HG03469 (cell line): ENCODE measurements at regions not wholly inside any gene's neighbourhood (a gene's known extent, or its start where the extent isn't known, plus 50 kb on each side); places are given as distances from the start of the nearest gene placed in this dataset.
A peak's percentile ranks its signal among the peaks of the same experiment; 100 is the strongest.
"Not testable (repeated sequence)": the region's sequence is repeated elsewhere in the genome, so short reads cannot be mapped to it uniquely, and the experiment has no call there.

Source experiments
- ATAC-seq: cut with Tn5 transposase; IDR thresholded peaks from one replicate; pipeline ENCODE4 v1.9.1; 2021; ENCODE audit warnings: mild to moderate bottlenecking, moderate library complexity, moderate number of reproducible peaks; ENCODE audit not compliant: unreplicated experiment

DNA sequence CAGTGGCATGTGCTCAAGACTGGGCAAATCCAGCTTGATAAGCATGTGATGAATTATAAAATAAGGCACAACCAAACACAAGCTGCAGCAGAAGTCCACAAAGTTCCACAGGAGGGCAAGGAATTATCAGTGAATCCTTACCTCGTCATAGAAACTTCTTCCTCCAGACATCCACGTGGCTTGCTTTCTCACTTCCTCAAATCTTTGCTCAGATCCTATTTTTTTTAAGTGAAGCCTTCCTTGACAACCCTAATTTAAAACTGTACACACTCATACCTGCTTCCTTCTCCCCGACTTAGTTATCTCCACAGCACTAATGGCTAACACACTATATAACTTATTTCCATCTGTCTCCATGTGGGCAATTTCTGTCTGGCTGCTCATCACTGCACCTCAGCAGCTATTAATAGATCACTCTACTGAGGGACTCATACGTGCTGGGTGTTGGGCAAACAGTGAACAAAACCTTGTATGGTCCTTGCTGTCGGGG is 320.7 kb downstream of the KLF13 start:
- not testable (repeated sequence) for ATAC-seq

DNA sequence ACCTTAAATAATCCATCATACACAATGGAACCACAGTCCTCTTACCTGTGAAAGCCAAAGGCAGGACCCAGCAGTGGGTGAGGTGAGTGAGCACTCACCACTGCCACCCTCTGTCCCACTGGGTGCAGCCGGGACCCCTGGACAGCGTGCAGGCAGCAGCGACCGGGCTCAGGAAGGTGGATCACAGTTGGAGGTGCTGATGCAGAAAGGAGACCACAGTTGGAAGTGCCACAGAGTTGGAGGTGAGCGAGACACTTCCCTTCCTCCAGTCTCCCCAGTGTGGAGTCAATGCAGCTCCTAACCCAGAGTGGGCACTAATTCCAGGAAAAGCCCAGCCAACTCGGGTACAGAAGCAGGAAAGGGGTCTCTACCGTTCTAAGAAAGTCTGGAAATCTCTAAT is 323.0 kb downstream of the KLF13 start:
- ATAC-seq: not testable (repeated sequence)

DNA sequence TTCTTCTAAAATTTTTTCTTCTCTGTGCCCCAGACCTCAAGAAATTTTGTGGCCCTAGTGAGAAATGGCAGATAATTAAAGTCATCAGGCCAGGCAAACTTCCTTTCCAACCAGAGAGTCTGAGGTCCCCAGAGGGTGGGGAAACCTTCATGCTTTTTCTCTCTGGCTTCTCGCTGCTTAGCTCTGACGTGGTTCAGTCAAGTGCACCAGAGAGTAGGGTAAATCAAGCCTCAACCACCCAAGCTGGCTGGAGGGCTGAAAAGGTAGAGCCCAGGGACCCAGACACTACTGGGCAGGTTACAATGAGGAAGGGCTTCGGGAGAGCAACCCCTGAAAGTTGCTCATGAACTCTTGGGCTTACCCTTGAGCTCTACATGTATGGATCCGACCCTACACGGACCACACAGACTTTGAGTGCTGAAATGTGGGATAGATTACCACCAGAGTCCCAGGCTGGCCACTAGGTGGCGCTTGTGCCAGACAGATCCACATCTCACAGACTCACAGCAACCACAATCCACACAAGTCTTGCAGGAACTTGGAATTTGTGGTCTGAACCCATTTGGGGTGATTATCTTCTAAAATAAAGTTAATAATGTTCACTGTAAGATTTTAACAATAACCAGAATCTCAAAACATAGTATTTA is 323.5 kb downstream of the KLF13 start:
- not testable (repeated sequence) for ATAC-seq

DNA sequence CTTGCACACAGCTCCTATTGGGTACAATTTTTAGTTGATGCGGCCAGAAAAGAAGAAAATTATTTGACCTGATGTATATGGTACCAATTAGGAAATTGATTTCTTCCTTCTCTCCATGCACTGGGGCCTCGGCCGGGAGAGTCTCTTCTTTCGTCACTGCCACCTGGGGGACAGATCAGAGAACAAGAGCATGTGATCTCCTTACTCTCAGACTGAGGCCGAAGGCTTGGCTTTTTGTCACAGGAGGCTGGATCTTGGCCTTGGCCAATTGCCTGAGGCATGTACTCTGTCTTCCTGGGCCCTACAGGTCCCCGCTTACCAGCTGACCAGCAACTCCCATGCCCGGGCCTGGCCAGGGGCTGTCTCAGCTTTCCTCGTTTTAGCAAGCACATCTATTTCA is 330.3 kb downstream of the KLF13 start:
- ATAC-seq: not testable (repeated sequence)

- no peak for ATAC-seq
Observed at GRCh38 chr15:31660816-31661215, 334.2 kb downstream of the KLF13 start.

- ATAC-seq: not testable (repeated sequence)
Observed at GRCh38 chr15:31665732-31666131, 339.1 kb downstream of the KLF13 start.

GRCh38 chr15:31669158-31669908 is 342.7 kb downstream of the KLF13 start:
- ATAC-seq: not testable (repeated sequence)

GRCh38 chr15:31673263-31673662 is 346.6 kb downstream of the KLF13 start:
- not testable (repeated sequence) for ATAC-seq

- not testable (repeated sequence) for ATAC-seq
Observed at GRCh38 chr15:31681529-31682259, 348.6 kb upstream of the CHRNA7 start.

- ATAC-seq: not testable (repeated sequence)
Observed at GRCh38 chr15:31687088-31687487, 343.2 kb upstream of the CHRNA7 start.

DNA sequence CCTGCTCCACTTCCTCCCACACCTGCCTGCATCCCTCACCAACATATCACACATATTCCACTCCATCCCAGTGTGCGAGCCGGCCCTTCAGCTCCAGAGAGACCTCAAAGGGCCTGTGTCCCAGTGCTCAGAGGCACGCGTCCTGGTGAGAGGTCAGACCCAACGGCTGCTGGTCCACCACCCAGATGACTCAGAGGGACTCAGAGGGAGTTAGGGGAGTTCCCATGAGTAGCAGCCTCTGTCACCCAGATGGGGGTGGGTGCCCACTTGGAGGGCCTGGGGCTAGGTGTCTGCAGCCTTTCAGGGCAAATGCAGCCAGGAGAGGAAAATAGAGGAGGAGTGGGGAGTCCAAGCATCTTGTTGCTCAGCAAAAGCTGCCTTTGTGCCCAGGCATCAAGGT is 333.8 kb upstream of the CHRNA7 start:
- ATAC-seq: not testable (repeated sequence)

- not testable (repeated sequence) for ATAC-seq
Observed at GRCh38 chr15:31705076-31705678, 325.1 kb upstream of the CHRNA7 start.

DNA sequence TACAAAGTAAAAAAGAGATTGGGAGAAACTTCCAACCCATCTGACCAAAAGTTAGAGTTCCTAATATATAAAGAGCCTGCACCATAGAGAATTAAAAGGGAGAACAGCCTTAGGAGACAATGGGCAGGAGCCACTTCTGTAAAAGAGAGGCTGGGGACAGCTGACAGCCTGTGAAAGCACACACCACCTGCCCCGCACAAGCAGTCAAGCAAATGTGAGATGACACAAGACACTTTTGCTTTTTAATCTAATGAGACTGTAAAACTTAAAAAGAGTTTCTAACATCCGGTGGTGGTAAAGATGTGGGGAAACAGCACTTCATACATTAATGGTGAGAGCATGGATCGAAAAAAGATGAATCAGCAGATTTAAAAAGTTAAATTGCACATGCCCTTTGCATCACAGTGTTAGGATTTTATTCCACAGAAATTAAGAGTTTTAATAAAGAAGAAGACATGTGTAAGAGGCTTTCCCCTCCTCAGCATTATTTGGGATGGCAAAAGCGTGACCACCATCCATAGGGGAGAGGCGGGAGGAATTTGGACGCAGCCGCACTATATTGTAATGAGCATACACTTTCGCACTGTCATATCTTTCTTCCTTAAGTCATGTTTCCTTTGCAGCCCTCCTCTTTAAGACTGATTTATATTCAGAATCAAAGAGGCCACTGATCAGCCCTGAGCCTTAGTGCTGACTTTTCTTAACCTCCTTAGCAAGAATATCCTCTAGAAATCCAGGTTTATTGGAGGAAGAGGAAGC is 322.2 kb upstream of the CHRNA7 start:
- peak; percentile 45 for ATAC-seq

DNA sequence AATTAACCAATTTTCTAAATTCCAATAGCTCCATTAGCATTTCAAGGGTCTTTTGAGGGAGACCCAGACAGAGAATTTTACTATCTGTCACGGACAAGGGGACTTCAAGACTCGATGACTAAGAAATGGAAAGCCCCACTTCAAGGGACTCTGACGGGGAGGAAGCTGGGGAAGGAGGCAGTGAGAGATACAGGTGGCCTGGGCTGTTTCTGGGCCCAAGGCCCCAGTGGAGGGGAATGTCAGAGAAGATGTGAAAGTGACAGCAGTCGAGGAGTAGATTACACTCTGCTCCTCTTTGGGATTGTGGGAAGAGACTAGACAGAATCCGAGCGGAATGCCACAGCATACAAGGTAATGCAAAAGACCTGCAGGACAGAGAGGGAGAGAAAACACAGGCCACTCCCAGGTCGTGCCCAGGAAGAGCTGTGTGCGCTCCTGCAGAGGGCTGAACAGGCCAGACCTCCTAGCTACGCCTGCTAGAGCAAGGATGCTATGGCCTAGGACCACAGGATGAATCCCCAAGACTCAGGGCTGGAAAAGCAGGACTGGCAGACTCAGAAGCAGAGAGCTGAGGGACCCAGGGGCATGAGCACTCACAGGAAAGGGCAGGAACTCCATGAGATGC is 321.5 kb upstream of the CHRNA7 start:
- ATAC-seq: peak; percentile 71

GRCh38 chr15:31709479-31709878 is 320.8 kb upstream of the CHRNA7 start:
- ATAC-seq: not testable (repeated sequence)

- not testable (repeated sequence) for ATAC-seq
Observed at GRCh38 chr15:31710806-31711205, 319.5 kb upstream of the CHRNA7 start.

- not testable (repeated sequence) for ATAC-seq
Observed at GRCh38 chr15:31715208-31715607, 315.1 kb upstream of the CHRNA7 start.

- ATAC-seq: not testable (repeated sequence)
Observed at GRCh38 chr15:31718625-31719024, 311.7 kb upstream of the CHRNA7 start.

DNA sequence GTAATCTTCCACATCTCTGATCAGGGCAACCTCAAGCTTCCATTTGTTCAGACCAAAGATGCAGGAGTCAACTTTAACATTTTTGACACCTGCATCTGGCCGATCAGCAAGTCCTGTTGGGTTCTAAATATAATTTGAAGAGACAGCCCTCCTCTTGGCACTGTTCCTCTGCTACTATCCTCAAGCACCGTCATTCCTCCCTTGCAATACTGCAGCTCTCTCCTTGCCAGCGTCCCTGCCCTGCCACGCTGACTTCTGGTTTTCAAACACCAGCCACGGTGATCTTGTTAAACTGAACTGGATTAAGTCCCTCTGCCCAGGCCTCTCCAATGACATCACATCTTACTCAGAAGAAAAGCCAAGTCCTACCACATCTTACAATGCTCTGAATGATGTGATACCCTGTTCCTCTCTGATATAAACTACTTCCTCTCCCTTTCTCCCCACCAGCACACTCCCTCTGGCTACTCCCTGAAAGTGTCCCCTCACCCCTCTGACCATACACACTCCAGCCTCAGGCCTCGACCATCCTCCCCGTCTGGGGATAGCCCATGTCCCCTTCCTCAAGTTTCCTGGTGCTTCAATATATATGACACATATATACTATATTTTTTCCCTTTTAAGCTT is 310.8 kb upstream of the CHRNA7 start:
- ATAC-seq: not testable (repeated sequence)
